Muscle of leg (tissue), 3 donors: ENCODE measurements at regions not wholly inside any gene's neighbourhood (a gene's known extent, or its start where the extent isn't known, plus 50 kb on each side); places are given as distances from the start of the nearest gene placed in this dataset.
"Not testable (repeated sequence)": the region's sequence is repeated elsewhere in the genome, so short reads cannot be mapped to it uniquely, and the experiment has no call there.

Experiments used
- DNase-seq: peaks from one replicate; pipeline ENCODE4 v3.0.0; 2013
- H3K27ac ChIP-seq: one replicate; pipeline ENCODE4 v1.5.1; 2013; ENCODE audit warnings: mild to moderate bottlenecking, low read length, control low read depth
- H3K27me3 ChIP-seq: one replicate; pipeline ENCODE4 v1.6.1; 2013; ENCODE audit warnings: low read length; ENCODE audit not compliant: control insufficient read depth, insufficient read depth
- H3K36me3 ChIP-seq: one replicate; pipeline ENCODE4 v1.6.1; 2013; ENCODE audit warnings: low read length; ENCODE audit not compliant: control insufficient read depth, insufficient read depth
- H3K4me1 ChIP-seq: one replicate; pipeline ENCODE4 v1.6.1; 2013; ENCODE audit warnings: low read length; ENCODE audit not compliant: control insufficient read depth, insufficient read depth
- H3K4me3 ChIP-seq: one replicate; pipeline ENCODE4 v1.5.1; 2013; ENCODE audit warnings: low read length, control low read depth
- H3K9me3 ChIP-seq: replicated peaks from 2 replicates; pipeline ENCODE4 v1.6.1; 2013; ENCODE audit warnings: low read depth, low read length; ENCODE audit not compliant: control insufficient read depth
- WGBS: methylation state at CpG from one replicate; pipeline ENCODE4 v1.1.5; 2013; ENCODE audit warnings: missing lambda C conversion rate; ENCODE audit not compliant: insufficient coverage; 5-methylcytosine and 5-hydroxymethylcytosine counted together

DNA sequence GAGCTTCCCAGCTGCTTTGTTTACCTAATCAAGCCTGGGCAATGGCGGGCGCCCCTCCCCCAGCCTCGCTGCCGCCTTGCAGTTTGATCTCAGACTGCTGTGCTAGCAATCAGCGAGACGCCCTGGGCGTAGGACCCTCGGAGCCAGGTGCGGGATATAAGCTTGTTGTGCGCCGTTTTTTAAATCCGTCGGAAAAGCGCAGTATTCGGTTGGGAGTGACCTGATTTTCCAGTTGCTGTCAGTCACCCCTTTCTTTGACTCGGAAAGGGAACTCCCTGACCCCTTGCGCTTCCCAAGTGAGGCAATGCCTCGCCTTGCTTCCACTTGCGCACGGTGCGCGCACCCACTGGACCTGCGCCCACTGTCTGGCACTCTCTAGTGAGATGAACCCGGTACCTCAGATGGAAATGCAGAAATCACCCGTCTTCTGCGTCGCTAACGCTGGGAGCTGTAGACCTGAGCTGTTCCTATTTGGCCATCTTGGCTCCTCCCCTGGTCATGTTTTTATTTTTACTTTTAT is 635.8 kb upstream of the MIS18BP1 start:
- not testable (repeated sequence) for H3K27me3 ChIP-seq, H3K4me1 ChIP-seq, H3K9me3 ChIP-seq, H3K36me3 ChIP-seq, DNase-seq, H3K4me3 ChIP-seq, H3K27ac ChIP-seq
- WGBS, result 82% methylated on average over 20 of the region's 28 CpGs

DNA sequence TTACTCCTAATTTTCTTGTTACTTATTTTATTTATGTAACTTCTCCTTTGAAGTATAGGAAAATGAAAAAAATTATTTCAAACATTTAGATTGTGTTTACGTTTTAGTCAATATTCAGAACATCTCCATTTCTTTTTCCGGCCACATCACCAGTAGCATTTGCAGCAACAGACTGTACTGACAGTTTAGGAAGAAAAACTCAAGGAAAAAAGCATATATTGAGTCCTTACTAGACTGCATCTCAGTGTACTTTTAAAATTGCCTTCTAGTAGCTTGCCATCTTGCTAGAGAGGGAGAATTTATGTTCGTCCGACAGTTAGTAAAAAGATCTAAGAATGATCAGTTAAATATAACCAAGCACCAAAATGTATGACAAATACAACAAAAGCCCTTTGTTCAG is 625.0 kb upstream of the MIS18BP1 start:
- DNase-seq, result no peak
- WGBS, result no CpG with 5 or more reads among the region's 4 CpGs
- no peaks in the 10 kb centered on the region for H3K36me3 ChIP-seq
- no peaks in the 10 kb centered on the region for H3K27me3 ChIP-seq
- no peak overlapping the region for H3K4me3 ChIP-seq
- H3K4me1 ChIP-seq, result no peaks in the 10 kb centered on the region
- no peaks in the 10 kb centered on the region for H3K9me3 ChIP-seq
- no peak overlapping the region for H3K27ac ChIP-seq

DNA sequence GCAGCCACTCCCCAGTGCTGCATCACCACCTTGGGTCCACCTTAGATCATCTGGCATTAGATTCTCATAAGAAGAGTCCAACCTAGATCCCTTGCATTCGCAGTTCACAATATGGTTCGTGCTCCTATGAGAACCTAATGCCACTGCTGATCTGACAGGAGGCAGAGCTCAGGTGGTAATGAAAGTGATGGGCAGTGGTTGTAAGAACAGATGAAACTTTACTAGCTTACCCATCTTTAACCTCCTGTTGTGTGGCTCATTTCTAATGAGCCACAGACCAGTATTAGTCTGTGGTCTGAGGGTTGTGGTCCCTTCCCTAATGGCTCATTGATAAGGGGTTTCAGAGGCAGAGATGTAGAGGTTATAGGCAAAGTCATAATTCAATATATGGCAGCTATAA is 615.9 kb upstream of the MIS18BP1 start:
- Histone ChIP-seq H3K27ac (no peak overlapping the region), H3K36me3 (no peaks in the 10 kb centered on the region), H3K27me3 (no peaks in the 10 kb centered on the region), H3K4me3 (no peak overlapping the region), H3K9me3 (peaks cover 2% of the 10 kb centered on the region), H3K4me1 (no peaks in the 10 kb centered on the region)
- WGBS, result no CpG with 5 or more reads among the region's 2 CpGs
- no peak for DNase-seq

DNA sequence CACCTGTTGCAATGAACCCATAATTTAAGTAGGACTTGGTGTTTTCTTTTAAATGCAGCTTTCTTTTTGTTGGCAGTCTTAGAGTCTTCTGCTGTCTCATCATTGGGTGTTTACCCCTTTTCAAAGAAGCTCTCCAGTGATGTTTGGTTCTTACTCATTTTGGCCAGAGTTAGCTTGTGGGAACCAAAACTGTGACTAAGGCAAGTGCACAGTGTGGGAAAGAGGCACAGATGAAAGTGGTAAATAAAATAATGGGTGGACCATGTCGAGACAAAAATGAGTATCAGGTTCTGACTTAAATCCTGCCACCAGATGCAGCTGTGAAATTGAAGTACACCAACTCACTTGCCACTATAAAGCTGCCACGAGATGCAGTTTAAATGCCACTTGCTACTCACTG is 615.4 kb upstream of the MIS18BP1 start:
- peaks cover 2% of the 10 kb centered on the region for H3K9me3 ChIP-seq
- peak; percentile 5 for DNase-seq
- H3K4me1 ChIP-seq, result no peaks in the 10 kb centered on the region
- no peak overlapping the region for H3K27ac ChIP-seq
- no peak overlapping the region for H3K4me3 ChIP-seq
- no peaks in the 10 kb centered on the region for H3K27me3 ChIP-seq
- WGBS, result no CpG with 5 or more reads among the region's 2 CpGs
- no peaks in the 10 kb centered on the region for H3K36me3 ChIP-seq

DNA sequence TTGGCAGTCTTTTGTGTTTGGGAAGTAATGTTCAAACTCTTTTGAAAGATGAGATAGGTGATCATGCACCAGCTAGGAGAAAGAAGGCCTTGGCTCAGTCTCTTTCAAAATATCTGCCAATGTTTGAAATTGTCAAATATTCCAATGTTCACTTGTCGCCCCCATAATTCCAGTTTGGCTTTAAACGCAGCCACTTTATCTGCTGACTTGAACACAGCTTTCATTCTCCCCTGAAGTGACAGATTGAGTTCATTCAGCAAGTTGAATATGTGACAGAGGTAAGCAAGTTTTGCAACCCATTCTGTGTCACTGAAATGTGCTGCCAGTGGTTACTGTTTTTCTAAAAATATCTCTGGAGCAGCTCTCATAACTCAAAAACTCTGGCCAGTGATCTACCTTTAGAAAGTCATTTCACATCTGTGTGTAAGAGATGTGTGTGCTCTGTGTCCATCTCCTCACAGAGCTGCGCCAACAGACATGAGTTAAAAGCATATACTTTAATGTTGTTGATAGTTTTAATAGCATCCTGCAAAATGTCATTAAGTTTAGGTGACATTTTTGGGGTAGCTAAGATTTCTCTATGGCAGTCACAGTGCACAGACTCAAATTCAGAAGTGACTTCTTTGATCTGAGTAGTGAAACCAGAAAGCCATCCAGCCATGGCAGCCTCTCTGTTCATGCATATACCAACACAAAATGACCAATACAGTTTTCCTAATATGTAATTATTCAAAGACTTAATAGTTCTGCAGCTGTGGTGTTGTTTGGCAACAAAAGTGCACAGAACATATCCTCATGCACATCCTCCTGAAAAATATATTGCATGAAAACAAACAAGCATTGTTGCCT is 614.3 kb upstream of the MIS18BP1 start:
- no peak overlapping the region for H3K27ac ChIP-seq
- no peaks in the 10 kb centered on the region for H3K4me1 ChIP-seq
- WGBS, result no CpG with 5 or more reads among the region's 3 CpGs
- no peaks in the 10 kb centered on the region for H3K36me3 ChIP-seq
- no peaks in the 10 kb centered on the region for H3K27me3 ChIP-seq
- no peak overlapping the region for H3K4me3 ChIP-seq
- no peak for DNase-seq
- H3K9me3 ChIP-seq, result peaks cover 2% of the 10 kb centered on the region

DNA sequence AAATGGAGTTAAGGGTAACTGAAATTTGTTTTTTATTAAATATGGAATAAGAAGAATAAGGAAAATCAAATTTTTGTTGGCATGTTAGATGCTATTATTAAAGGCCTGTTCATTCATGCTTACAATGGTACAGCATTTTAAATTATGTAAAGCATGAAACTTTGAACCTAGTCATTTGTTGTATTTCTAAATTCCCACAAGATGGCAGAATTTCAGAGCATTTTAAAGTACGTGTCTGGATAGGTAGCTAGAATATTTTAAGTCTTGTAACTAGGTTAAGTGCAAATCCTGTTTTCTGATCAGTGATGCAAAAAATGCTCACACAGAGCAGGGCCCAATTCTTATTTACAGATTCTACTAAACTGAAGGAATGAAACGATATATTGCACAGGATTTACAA is 585.6 kb upstream of the MIS18BP1 start:
- peak; percentile 5 for DNase-seq
- no peaks in the 10 kb centered on the region for H3K4me1 ChIP-seq
- no peaks in the 10 kb centered on the region for H3K36me3 ChIP-seq
- H3K27me3 ChIP-seq, result no peaks in the 10 kb centered on the region
- no peak overlapping the region for H3K27ac ChIP-seq
- no peak overlapping the region for H3K4me3 ChIP-seq
- no peaks in the 10 kb centered on the region for H3K9me3 ChIP-seq
- no CpG with 5 or more reads among the region's 2 CpGs for WGBS

DNA sequence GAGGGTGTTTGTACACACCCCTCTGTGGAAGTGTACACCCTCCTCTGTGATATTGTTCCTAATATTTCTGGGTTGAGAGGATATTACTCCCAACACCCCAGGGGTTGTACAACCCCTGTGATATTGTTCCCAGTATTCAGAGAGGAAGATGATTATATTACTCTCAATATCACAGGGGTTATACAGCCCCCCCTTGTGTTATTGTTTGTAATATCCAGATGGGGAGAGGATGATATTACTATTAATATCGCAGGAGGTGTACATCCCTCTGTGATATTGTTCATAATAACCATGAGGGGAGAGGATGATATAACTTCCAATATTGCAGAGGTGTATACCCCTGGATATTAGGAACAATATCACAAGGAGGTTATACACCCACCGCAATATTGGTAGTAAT is 566.1 kb upstream of the MIS18BP1 start:
- no peaks in the 10 kb centered on the region for H3K36me3 ChIP-seq
- H3K27me3 ChIP-seq, result no peaks in the 10 kb centered on the region
- no peak overlapping the region for H3K4me3 ChIP-seq
- H3K9me3 ChIP-seq, result no peaks in the 10 kb centered on the region
- no peaks in the 10 kb centered on the region for H3K4me1 ChIP-seq
- no peak for DNase-seq
- WGBS, result no CpG with 5 or more reads among the region's 2 CpGs
- H3K27ac ChIP-seq, result no peak overlapping the region

DNA sequence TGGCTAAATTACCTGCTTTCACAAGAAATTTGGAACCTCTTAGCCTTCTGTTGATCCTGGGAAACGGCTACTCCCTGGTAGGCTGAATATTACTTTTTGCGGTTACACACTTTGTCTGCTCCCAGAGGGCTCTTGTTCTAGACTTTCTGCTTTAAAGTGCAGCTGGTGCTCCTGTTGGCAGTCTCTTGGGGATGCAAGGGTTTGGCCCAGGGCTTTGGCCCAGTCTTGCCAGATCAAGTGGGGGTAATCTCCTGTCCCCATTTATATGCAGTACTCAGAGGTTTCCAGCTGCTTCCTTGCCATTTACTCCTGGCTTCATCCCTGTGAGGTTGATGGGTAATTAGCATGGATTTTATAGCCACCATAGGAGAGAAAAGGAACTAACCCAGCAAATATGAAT is 558.2 kb upstream of the MIS18BP1 start:
- H3K9me3 ChIP-seq, result no peaks in the 10 kb centered on the region
- H3K27me3 ChIP-seq, result no peaks in the 10 kb centered on the region
- DNase-seq, result no peak
- no peak overlapping the region for H3K27ac ChIP-seq
- H3K4me3 ChIP-seq, result no peak overlapping the region
- 43% methylated on average over 1 of the region's 2 CpGs for WGBS
- H3K36me3 ChIP-seq, result no peaks in the 10 kb centered on the region
- H3K4me1 ChIP-seq, result no peaks in the 10 kb centered on the region

DNA sequence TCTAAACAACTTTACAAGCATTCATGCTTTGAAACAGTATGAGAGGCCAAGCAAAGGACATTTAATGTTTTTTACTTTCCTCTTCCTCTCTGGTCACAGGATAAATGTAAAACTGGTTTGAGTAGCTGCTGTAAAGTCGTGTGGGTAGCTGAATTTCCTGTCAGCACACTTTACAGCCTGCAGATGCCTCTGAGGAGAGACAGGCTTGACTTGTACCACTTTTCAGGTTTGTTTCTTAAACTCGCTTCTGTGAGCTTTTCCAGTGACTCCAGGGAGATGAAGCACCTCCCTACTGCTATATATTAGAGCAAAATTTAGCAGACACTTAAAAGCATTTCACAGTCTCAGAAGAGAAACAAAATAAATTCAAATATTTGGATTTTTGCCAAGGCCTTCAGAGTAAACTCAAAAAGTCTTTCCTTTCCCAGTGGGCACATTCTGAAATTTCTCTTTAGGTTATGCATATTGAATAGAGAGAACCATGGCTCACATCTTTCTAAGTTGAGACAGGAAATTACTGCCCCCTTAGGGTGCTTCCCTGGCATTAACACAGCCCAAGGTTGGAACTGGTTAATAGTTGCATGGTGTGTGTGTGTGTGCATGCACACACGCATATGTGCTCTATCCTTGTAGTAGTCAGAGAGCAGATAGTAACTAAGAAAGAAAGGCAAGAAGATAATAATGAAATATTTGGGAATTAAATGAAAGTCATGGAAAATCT is 557.3 kb upstream of the MIS18BP1 start:
- 17% methylated on average over 1 of the region's 3 CpGs for WGBS
- H3K9me3 ChIP-seq, result no peaks in the 10 kb centered on the region
- H3K27me3 ChIP-seq, result no peaks in the 10 kb centered on the region
- no peaks in the 10 kb centered on the region for H3K36me3 ChIP-seq
- no peak overlapping the region for H3K4me3 ChIP-seq
- no peaks in the 10 kb centered on the region for H3K4me1 ChIP-seq
- peak; percentile 7 for DNase-seq
- no peak overlapping the region for H3K27ac ChIP-seq

DNA sequence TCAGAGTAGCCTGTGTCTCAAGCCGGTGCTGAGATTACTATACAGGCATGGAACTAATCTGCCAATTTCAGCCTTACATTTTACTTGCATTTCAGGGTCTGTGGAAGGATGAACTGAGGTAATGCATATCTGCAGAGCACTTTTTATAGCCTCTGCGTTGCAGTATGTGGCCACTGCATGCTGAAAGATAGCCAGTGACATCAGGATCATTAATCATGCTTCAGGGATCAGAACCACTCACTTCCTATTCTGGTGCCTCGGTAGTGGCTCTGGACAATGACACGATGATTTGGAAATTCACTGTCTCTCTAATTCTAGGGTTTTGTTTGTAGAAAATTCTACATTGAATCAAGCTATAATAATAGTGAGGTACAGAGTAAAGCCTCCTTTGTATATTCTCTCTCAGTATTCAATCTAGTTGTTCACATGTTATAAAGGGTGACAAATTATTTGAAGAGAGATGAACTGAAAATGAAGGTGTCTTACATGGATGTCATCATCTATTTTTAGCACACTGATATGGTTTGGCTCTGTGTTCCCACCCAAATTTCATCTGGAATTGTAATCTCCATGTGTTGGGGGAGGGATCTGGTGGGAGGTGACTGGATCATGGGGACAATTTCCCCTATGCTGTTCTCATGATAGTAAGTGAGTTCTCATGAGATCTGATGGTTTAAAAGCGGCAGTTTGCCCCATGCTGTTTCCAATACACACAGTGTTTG is 554.3 kb upstream of the MIS18BP1 start:
- Histone ChIP-seq H3K9me3 (no peaks in the 10 kb centered on the region), H3K27ac (no peak overlapping the region), H3K4me1 (no peaks in the 10 kb centered on the region), H3K27me3 (no peaks in the 10 kb centered on the region), H3K4me3 (no peak overlapping the region), H3K36me3 (no peaks in the 10 kb centered on the region)
- no CpG with 5 or more reads among the region's 5 CpGs for WGBS
- no peak for DNase-seq
